GM21529 (cell line): ENCODE measurements at regions not wholly inside any gene's neighbourhood (a gene's known extent, or its start where the extent isn't known, plus 50 kb on each side); places are given as distances from the start of the nearest gene placed in this dataset.
"Not testable (repeated sequence)": the region's sequence is repeated elsewhere in the genome, so short reads cannot be mapped to it uniquely, and the experiment has no call there.

Experiments used
- ATAC-seq: cut with Tn5 transposase; IDR thresholded peaks from one replicate; pipeline ENCODE4 v1.9.1; 2021; ENCODE audit not compliant: unreplicated experiment

GRCh38 chr3:102360183-102360860 is 74.5 kb upstream of the ZPLD1 start:
- ATAC-seq, result no peak

- ATAC-seq, result no peak
Observed at GRCh38 chr3:102361101-102361500, 73.7 kb upstream of the ZPLD1 start.

DNA sequence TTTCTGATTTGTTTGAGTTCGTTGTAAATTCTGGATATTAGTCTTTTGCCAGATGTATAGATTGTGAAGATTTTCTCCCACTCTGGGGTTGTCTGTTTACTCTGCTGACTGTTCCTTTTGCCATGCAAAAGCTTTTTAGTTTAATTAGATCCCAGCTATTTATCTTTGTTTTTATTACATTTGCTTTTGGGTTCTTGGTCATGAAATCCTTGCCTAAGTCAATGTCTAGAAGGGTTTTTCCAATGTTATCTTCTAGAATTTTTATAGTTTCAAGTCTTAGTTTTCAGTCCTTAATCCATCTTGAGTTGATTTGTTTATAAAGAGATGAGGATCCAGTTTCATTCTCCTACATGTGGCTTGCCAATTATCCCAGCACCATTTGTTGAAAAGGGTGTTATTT is 68.7 kb upstream of the ZPLD1 start:
- ATAC-seq, result not testable (repeated sequence)

GRCh38 chr3:102374863-102375634 is 59.8 kb upstream of the ZPLD1 start:
- no peak for ATAC-seq

- no peak for ATAC-seq
Observed at GRCh38 chr3:102378216-102378615, 56.6 kb upstream of the ZPLD1 start.

DNA sequence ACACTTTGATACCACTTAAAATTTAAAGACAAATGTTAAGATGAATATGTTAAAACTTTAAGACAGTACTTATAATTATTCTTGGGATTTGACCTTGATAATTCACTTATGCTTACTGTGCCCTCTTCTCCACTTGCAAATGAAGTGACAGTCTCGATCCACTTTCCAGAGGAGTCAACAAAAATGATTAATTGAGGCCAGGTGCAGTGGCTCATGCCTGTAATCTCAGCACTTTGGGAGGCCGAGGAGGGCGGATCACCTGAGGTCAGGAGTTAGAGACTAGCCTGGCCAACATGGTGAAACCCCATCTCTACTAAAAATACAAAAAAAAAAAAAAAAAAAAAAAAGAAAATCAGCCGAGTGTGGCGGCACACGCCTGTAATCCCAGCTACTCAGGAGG is 52.6 kb upstream of the ZPLD1 start:
- not testable (repeated sequence) for ATAC-seq
